SU-DHL-6 (cell line): ENCODE measurements at regions not wholly inside any gene's neighbourhood (a gene's known extent, or its start where the extent isn't known, plus 50 kb on each side); places are given as distances from the start of the nearest gene placed in this dataset.

Experiments
- H2AFZ ChIP-seq: fragments of 200-600 bp; sonication (generic); 2 replicates; pipeline ENCODE4 v1.6.1; 2014; ENCODE audit warnings: low read depth, mild to moderate bottlenecking, moderate library complexity, mixed read lengths, antibody characterized with exemption, low read length; ENCODE audit not compliant: severe bottlenecking
- H3F3A ChIP-seq: fragments of 200-600 bp; shearing (Covaris generic); 2 replicates; pipeline ENCODE4 v1.6.0; 2016; ENCODE audit warnings: antibody characterized with exemption, mild to moderate bottlenecking; ENCODE audit not compliant: insufficient read depth
- H3K27ac ChIP-seq: fragments of 200-600 bp; sonication (generic); 2 replicates; pipeline ENCODE4 v1.5.1; 2016; ENCODE audit warnings: low read depth, mild to moderate bottlenecking, low read length, moderate library complexity, mixed read lengths
- H3K27me3 ChIP-seq: fragments of 200-600 bp; sonication (generic), shearing (Covaris generic); 2 replicates; pipeline ENCODE4 v1.6.0; 2014; ENCODE audit warnings: mild to moderate bottlenecking, low read length
- H3K36me3 ChIP-seq: fragments of 200-600 bp; sonication (generic); 2 replicates; pipeline ENCODE4 v1.6.1; 2014; ENCODE audit warnings: mild to moderate bottlenecking, low read length, mixed read lengths
- H3K4me2 ChIP-seq: fragments of 300-600, 200-600 bp; shearing (Covaris generic), sonication (generic); 2 replicates; pipeline ENCODE4 v1.6.0; 2014; ENCODE audit warnings: low read length, low read depth, mild to moderate bottlenecking; ENCODE audit not compliant: poor library complexity, severe bottlenecking
- H3K4me3 ChIP-seq: fragments of 200-600 bp; sonication (generic); 2 replicates; pipeline ENCODE4 v1.5.1; 2014; ENCODE audit warnings: antibody characterized with exemption, low read length, mild to moderate bottlenecking, mixed read lengths; ENCODE audit not compliant: insufficient read depth, poor library complexity, severe bottlenecking
- H3K79me2 ChIP-seq: fragments of 200-600 bp; sonication (generic); 2 replicates; pipeline ENCODE4 v1.6.1; 2014; ENCODE audit warnings: mild to moderate bottlenecking, low read length, moderate library complexity; ENCODE audit not compliant: insufficient read depth
- H3K9ac ChIP-seq: fragments of 200-600 bp; sonication (generic); 2 replicates; pipeline ENCODE4 v1.7.0; 2014; ENCODE audit warnings: mild to moderate bottlenecking, low read length
- H3K9me2 ChIP-seq: fragments of 200-600 bp; sonication (generic); replicated peaks from 2 replicates; pipeline ENCODE4 v1.6.1; 2014; ENCODE audit warnings: low read length; ENCODE audit not compliant: insufficient read depth
- H3K9me3 ChIP-seq: fragments of 200-600 bp; sonication (generic); 2 replicates; pipeline ENCODE4 v1.6.1; 2014; ENCODE audit warnings: low read length, mixed read lengths; ENCODE audit not compliant: insufficient read depth
- H4K20me1 ChIP-seq: fragments of 200-600 bp; sonication (generic); 2 replicates; pipeline ENCODE4 v1.6.1; 2014; ENCODE audit warnings: low read depth, mild to moderate bottlenecking, antibody characterized with exemption, low read length, moderate library complexity, mixed read lengths
- EZH2phosphoT487 ChIP-seq: fragments of 200-600 bp; sonication (generic), shearing (Covaris generic); conservative IDR thresholded peaks from 2 replicates; pipeline ENCODE4 v1.6.1; 2018; ENCODE audit warnings: mild to moderate bottlenecking, antibody characterized with exemption, low read length, moderate library complexity, mixed read lengths
- TF ChIP-seq, protein P1 (sequence below): fragments of 200-600 bp; sonication (generic); IDR thresholded peaks from one replicate; pipeline ENCODE4 v1.5.1; 2017; ENCODE audit warnings: antibody characterized with exemption, mild to moderate bottlenecking, low read length, moderate library complexity; ENCODE audit not compliant: insufficient read depth, poor library complexity, severe bottlenecking

DNA sequence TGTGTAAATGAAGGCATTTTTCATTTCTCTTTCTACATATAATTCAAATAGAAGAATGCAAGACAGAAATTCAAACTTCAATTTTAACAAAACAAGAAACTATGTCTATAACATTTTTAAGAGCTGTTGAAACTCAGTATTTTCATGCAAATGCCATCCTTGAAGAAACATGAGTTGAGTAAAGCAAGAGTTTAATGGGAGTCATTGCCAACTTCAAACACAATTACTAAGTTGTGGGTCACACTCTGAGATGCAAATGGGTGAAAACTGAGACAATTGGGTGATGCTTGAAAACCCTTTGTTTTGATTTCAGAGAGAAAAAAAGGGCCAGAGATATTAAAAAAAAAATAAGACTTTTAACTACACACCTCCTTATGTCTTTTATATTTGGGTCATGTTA is 865.9 kb downstream of the FAT4 start:
- H3K27me3 ChIP-seq, result no peaks in the 10 kb centered on the region
- H3K79me2 ChIP-seq, result no peaks in the 10 kb centered on the region
- no peaks in the 10 kb centered on the region for H4K20me1 ChIP-seq
- no peaks in the 10 kb centered on the region for H3K9me2 ChIP-seq
- H3K4me3 ChIP-seq, result no peak overlapping the region
- no peak overlapping the region for H2AFZ ChIP-seq
- H3K27ac ChIP-seq, result no peak overlapping the region
- no peaks in the 10 kb centered on the region for H3K9me3 ChIP-seq
- H3K9ac ChIP-seq, result no peak overlapping the region
- H3K36me3 ChIP-seq, result no peaks in the 10 kb centered on the region
- H3K4me2 ChIP-seq, result no peak overlapping the region
- no peaks in the 10 kb centered on the region for H3F3A ChIP-seq
- no peak for TF ChIP-seq EZH2phosphoT487
- TF ChIP-seq, protein P1, sequence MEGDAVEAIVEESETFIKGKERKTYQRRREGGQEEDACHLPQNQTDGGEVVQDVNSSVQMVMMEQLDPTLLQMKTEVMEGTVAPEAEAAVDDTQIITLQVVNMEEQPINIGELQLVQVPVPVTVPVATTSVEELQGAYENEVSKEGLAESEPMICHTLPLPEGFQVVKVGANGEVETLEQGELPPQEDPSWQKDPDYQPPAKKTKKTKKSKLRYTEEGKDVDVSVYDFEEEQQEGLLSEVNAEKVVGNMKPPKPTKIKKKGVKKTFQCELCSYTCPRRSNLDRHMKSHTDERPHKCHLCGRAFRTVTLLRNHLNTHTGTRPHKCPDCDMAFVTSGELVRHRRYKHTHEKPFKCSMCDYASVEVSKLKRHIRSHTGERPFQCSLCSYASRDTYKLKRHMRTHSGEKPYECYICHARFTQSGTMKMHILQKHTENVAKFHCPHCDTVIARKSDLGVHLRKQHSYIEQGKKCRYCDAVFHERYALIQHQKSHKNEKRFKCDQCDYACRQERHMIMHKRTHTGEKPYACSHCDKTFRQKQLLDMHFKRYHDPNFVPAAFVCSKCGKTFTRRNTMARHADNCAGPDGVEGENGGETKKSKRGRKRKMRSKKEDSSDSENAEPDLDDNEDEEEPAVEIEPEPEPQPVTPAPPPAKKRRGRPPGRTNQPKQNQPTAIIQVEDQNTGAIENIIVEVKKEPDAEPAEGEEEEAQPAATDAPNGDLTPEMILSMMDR, result no peak

DNA sequence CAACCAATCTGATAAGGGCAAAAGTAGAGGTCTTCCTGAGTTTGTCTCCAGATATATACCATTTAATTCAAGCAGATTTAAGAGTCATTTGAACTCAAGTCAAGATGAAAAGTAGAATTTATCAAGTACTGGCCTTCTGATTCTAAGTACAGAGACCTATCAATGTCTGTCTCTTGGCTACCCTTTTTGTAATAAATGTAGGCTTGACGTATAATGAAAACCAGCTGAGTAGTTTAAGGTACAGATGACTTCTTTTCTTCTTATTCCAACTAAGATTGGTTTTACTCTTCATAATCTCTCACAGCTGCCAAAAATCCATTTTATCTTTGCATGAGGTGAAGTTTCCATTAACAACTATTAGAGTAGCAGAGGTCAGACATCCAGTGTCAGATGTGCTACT is 867.6 kb downstream of the FAT4 start:
- H3F3A ChIP-seq, result no peaks in the 10 kb centered on the region
- H3K9ac ChIP-seq, result no peak overlapping the region
- TF ChIP-seq, protein P1, result no peak
- no peak for TF ChIP-seq EZH2phosphoT487
- no peak overlapping the region for H2AFZ ChIP-seq
- no peak overlapping the region for H3K4me2 ChIP-seq
- H4K20me1 ChIP-seq, result no peaks in the 10 kb centered on the region
- no peaks in the 10 kb centered on the region for H3K79me2 ChIP-seq
- H3K27ac ChIP-seq, result no peak overlapping the region
- no peaks in the 10 kb centered on the region for H3K27me3 ChIP-seq
- H3K36me3 ChIP-seq, result no peaks in the 10 kb centered on the region
- H3K9me2 ChIP-seq, result no peaks in the 10 kb centered on the region
- H3K4me3 ChIP-seq, result no peak overlapping the region
- H3K9me3 ChIP-seq, result no peaks in the 10 kb centered on the region

DNA sequence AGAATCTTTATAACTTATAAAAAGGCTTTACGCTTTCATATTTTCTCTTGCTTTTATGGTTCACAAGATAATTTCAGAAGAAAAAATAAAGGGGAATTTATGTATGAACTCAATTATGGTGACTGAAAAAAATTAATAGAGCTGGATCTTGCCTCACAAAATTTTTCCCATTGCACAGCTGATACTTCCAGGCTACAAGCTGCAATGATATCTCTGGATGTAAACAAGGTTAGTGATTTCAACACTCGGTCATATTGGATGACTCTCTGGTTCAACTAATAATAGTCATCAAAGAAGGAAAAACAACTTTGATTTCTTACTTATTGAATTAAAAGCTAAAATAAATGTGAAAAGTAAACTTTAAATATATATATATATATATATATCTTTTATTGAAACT is 868.0 kb downstream of the FAT4 start:
- H3K36me3 ChIP-seq, result no peaks in the 10 kb centered on the region
- H3F3A ChIP-seq, result no peaks in the 10 kb centered on the region
- H3K4me3 ChIP-seq, result no peak overlapping the region
- no peak overlapping the region for H3K4me2 ChIP-seq
- H4K20me1 ChIP-seq, result no peaks in the 10 kb centered on the region
- H3K9me3 ChIP-seq, result no peaks in the 10 kb centered on the region
- no peak overlapping the region for H2AFZ ChIP-seq
- H3K9me2 ChIP-seq, result no peaks in the 10 kb centered on the region
- no peak overlapping the region for H3K27ac ChIP-seq
- H3K27me3 ChIP-seq, result no peaks in the 10 kb centered on the region
- H3K9ac ChIP-seq, result no peak overlapping the region
- no peak for TF ChIP-seq EZH2phosphoT487
- TF ChIP-seq, protein P1, result no peak
- H3K79me2 ChIP-seq, result no peaks in the 10 kb centered on the region
